ENCODE measurements at regions not wholly inside any gene's neighbourhood (a gene's known extent, or its start where the extent isn't known, plus 50 kb on each side); places are given as distances from the start of the nearest gene placed in this dataset.

- no peak for TF ChIP-seq EZH2 (IDR thresholded peaks at IDR 0.05; ENCODE audit: insufficient read depth, poor library complexity, severe bottlenecking)
- TF ChIP-seq EZH2phosphoT487 (IDR thresholded peaks at IDR 0.05; ENCODE audit: insufficient read depth, low read depth) = no peak
Measured at GRCh38 chr1:164356511-164356910, 202.5 kb upstream of the PBX1 start.
